Stomach (tissue), 8 donors: ENCODE measurements at regions not wholly inside any gene's neighbourhood (a gene's known extent, or its start where the extent isn't known, plus 50 kb on each side); places are given as distances from the start of the nearest gene placed in this dataset.

Experiments used
- DNase-seq, 2 donors: peaks; one replicate each; pipeline versions ENCODE4 v3.0.0 to v3.0.0-alpha.2; 2013 to 2019
- H3K27ac ChIP-seq, 5 donors: fragments of 200-600 bp in 4 of 5; sonication (generic) in 4 of 5; one replicate each; pipeline ENCODE4 v1.5.1; 2013 to 2019; ENCODE audit warnings: mild to moderate bottlenecking in 1 of 5, moderate library complexity in 1 of 5
- H3K27me3 ChIP-seq, 3 donors: fragments of 200-600 bp; sonication (generic); one replicate each; pipeline ENCODE4 v1.5.1; 2017 to 2019; ENCODE audit warnings: mixed run types in 1 of 3
- H3K36me3 ChIP-seq, 4 donors: fragments of 200-600 bp; sonication (generic); 1 replicate in 3 of 4; 2 replicates in 1 of 4; pipeline ENCODE4 v1.5.1; 2016 to 2019
- H3K4me1 ChIP-seq, 4 donors: fragments of 200-600 bp; sonication (generic); one replicate each; pipeline ENCODE4 v1.5.1; 2016 to 2019
- H3K4me3 ChIP-seq, 4 donors: fragments of 200-600 bp; sonication (generic) in 3 of 4; one replicate each; pipeline ENCODE4 v1.5.1; 2016 to 2019; ENCODE audit warnings: mild to moderate bottlenecking in 1 of 4
- H3K9me3 ChIP-seq, 4 donors: fragments of 200-600 bp; sonication (generic); one replicate each; pipeline ENCODE4 v1.5.1; 2016 to 2019
- CTCF ChIP-seq, 7 experiments: fragments of 450-650 bp in 4 of 7; fragments of 200-600 bp in 3 of 7; sonication (generic) in 3 of 7; IDR thresholded peaks; one replicate each; pipeline ENCODE4 v1.5.1; 2016 to 2019; ENCODE audit warnings: antibody characterized with exemption in 7 of 7, control low read depth in 2 of 7, mild to moderate bottlenecking in 1 of 7
- EP300 ChIP-seq: sonication (generic); formaldehyde crosslinking; IDR thresholded peaks from one replicate; pipeline ENCODE4 v1.6.1; 2017; ENCODE audit warnings: antibody characterized with exemption
- POLR2A ChIP-seq, 4 donors: fragments of 450-650 bp; IDR thresholded peaks; one replicate each; pipeline ENCODE4 v1.6.1; 2016; ENCODE audit warnings: antibody characterized with exemption in 4 of 4, control low read depth in 2 of 4, mild to moderate bottlenecking in 1 of 4, moderate library complexity in 1 of 4
- POLR2AphosphoS5 ChIP-seq, 3 donors: sonication (generic); formaldehyde crosslinking; IDR thresholded peaks; one replicate each; pipeline ENCODE4 v1.6.1; 2016; ENCODE audit warnings: antibody characterized with exemption in 3 of 3
- WGBS, 5 donors: extraction: QIAGEN DNeasy Blood & Tissue Kit in 3 of 5; methylation state at CpG; one replicate each; pipeline versions ENCODE4 v1.1.5 to v1.1.7; 2013 to 2018; 5-methylcytosine and 5-hydroxymethylcytosine counted together
- intact Hi-C: fragments of 100-400 bp; cut with DNase I; formaldehyde crosslinking; loops from one replicate; pipeline ENCODE4 v1.15.1; 2023; ENCODE audit warnings: low total_unique reads
- donor health status: healthy with polysubstance abuse.
- donor health status: Bipolar disorder and iron deficiency.
- donor health status: healthy.

- Histone ChIP-seq H3K9me3 (no peaks in the 10 kb centered on the region), H3K27me3 (no peaks in the 10 kb centered on the region), H3K27ac (no peak overlapping the region), H3K36me3 (no peaks in the 10 kb centered on the region), H3K4me3 (no peak overlapping the region), H3K4me1 (no peaks in the 10 kb centered on the region)
- intact Hi-C loops: no loop called here
- WGBS, 5 donors: 82 to 91% (median 85%) methylated on average over 2 of the region's 2 CpGs
- DNase-seq: no peak
- TF ChIP-seq CTCF (IDR thresholded peaks at IDR 0.05): no peak
- TF ChIP-seq EP300: no peak
- TF ChIP-seq POLR2A (IDR thresholded peaks at IDR 0.05): no peak
- no peak for TF ChIP-seq POLR2AphosphoS5 (IDR thresholded peaks at IDR 0.05)
Measured at GRCh38 chr13:103184413-103184812, 118.2 kb upstream of the SLC10A2 start.

GRCh38 chr13:103178986-103179943 lies 113.0 kb upstream of the SLC10A2 start:
- TF ChIP-seq CTCF (IDR thresholded peaks at IDR 0.05): no peak
- TF ChIP-seq EP300: no peak
- no peak for TF ChIP-seq POLR2AphosphoS5 (IDR thresholded peaks at IDR 0.05)
- Histone ChIP-seq H3K9me3 (no peaks in the 10 kb centered on the region), H3K4me3 (no peak overlapping the region), H3K4me1 (no peaks in the 10 kb centered on the region), H3K36me3 (no peaks in the 10 kb centered on the region), H3K27me3 (no peaks in the 10 kb centered on the region), H3K27ac (no peak overlapping the region)
- 73 to 86% (median 78%) methylated on average over 10 of the region's 10 CpGs for WGBS, 5 donors
- no peak for DNase-seq
- intact Hi-C loops: no loop called here

GRCh38 chr13:103174966-103175365 lies 108.7 kb upstream of the SLC10A2 start:
- no peaks in the 10 kb centered on the region for H3K9me3 ChIP-seq
- no peak for DNase-seq
- no peak overlapping the region for H3K4me3 ChIP-seq
- no peak overlapping the region for H3K27ac ChIP-seq
- no peak for TF ChIP-seq POLR2A (IDR thresholded peaks at IDR 0.05)
- no peak for TF ChIP-seq CTCF (IDR thresholded peaks at IDR 0.05)
- TF ChIP-seq EP300: no peak
- no peak for TF ChIP-seq POLR2AphosphoS5 (IDR thresholded peaks at IDR 0.05)
- no peaks in the 10 kb centered on the region for H3K27me3 ChIP-seq
- no peaks in the 10 kb centered on the region for H3K36me3 ChIP-seq
- no peaks in the 10 kb centered on the region for H3K4me1 ChIP-seq
- whole genome bisulfite sequencing, 5 donors: 77 to 84% (median 79%) methylated on average over 6 of the region's 6 CpGs
- intact Hi-C loops: no loop called here

GRCh38 chr13:103168901-103169508 lies 102.8 kb upstream of the SLC10A2 start:
- TF ChIP-seq EP300: no peak
- no peak for TF ChIP-seq POLR2AphosphoS5 (IDR thresholded peaks at IDR 0.05)
- TF ChIP-seq POLR2A (IDR thresholded peaks at IDR 0.05): no peak
- no peak for TF ChIP-seq CTCF (IDR thresholded peaks at IDR 0.05)
- WGBS, 5 donors: 89 to 94% (median 90%) methylated on average over 16 of the region's 16 CpGs
- intact Hi-C loops: no loop called here

More at GRCh38 chr13:103168901-103169508, 102.8 kb upstream of the SLC10A2 start:
- Histone ChIP-seq H3K36me3 (no peaks in the 10 kb centered on the region), H3K9me3 (no peaks in the 10 kb centered on the region), H3K27ac (no peak overlapping the region), H3K27me3 (no peaks in the 10 kb centered on the region), H3K4me3 (no peak overlapping the region), H3K4me1 (no peaks in the 10 kb centered on the region)
- DNase-seq: no peak
